Uterus (tissue), 2 donors: ENCODE measurements at regions not wholly inside any gene's neighbourhood (a gene's known extent, or its start where the extent isn't known, plus 50 kb on each side); places are given as distances from the start of the nearest gene placed in this dataset.

Experiments
- POLR2A ChIP-seq, 2 donors: fragments of 450-650 bp; IDR thresholded peaks; one replicate each; pipeline ENCODE4 v1.6.1; 2016; ENCODE audit warnings: antibody characterized with exemption in 2 of 2, mild to moderate bottlenecking in 1 of 2, moderate library complexity in 1 of 2
- TF ChIP-seq, protein P1 (sequence below), 4 experiments: fragments of 200-600 bp in 2 of 4; fragments of 450-650 bp in 2 of 4; sonication (generic) in 2 of 4; IDR thresholded peaks; one replicate each; pipeline ENCODE4 v1.5.1; 2016 to 2019; ENCODE audit warnings: antibody characterized with exemption in 4 of 4, mild to moderate bottlenecking in 2 of 4, moderate library complexity in 1 of 4

DNA sequence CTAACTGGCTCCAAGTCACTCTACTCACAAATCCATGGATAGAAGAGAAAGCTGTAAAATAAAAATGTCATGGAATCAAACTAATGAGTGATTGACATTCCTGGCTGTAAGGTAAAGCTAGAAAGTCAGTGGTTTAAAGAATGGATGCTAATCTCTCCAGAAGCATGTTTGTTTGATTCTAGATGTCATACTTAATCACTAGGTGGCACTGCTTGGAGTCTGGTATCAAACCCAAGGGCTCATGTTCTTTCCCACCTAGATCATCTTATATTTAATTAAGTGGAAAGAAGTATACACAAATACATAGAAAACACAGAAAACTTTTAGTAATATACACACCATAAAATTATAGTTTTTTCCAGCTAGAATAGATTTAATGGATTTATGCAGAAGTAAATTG is 2666.6 kb downstream of the PCDH7 start:
- TF ChIP-seq, protein P1, sequence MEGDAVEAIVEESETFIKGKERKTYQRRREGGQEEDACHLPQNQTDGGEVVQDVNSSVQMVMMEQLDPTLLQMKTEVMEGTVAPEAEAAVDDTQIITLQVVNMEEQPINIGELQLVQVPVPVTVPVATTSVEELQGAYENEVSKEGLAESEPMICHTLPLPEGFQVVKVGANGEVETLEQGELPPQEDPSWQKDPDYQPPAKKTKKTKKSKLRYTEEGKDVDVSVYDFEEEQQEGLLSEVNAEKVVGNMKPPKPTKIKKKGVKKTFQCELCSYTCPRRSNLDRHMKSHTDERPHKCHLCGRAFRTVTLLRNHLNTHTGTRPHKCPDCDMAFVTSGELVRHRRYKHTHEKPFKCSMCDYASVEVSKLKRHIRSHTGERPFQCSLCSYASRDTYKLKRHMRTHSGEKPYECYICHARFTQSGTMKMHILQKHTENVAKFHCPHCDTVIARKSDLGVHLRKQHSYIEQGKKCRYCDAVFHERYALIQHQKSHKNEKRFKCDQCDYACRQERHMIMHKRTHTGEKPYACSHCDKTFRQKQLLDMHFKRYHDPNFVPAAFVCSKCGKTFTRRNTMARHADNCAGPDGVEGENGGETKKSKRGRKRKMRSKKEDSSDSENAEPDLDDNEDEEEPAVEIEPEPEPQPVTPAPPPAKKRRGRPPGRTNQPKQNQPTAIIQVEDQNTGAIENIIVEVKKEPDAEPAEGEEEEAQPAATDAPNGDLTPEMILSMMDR (IDR thresholded peaks at IDR 0.05), result no peak
- no peak for TF ChIP-seq POLR2A (IDR thresholded peaks at IDR 0.05)
